B cell (primary cell): ENCODE measurements at regions not wholly inside any gene's neighbourhood (a gene's known extent, or its start where the extent isn't known, plus 50 kb on each side); places are given as distances from the start of the nearest gene placed in this dataset.

Source experiments
- CTCF ChIP-seq: fragments of 200-600 bp; IDR thresholded peaks from one replicate; pipeline ENCODE4 v1.8.0; 2022; ENCODE audit warnings: antibody characterized with exemption, mild to moderate bottlenecking
- EZH2 ChIP-seq: IDR thresholded peaks from 2 replicates; pipeline ENCODE4 v1.6.1; 2012; ENCODE audit warnings: borderline replicate concordance, low read depth, mild to moderate bottlenecking, moderate library complexity, low read length; ENCODE audit not compliant: insufficient read depth, poor library complexity, severe bottlenecking

DNA sequence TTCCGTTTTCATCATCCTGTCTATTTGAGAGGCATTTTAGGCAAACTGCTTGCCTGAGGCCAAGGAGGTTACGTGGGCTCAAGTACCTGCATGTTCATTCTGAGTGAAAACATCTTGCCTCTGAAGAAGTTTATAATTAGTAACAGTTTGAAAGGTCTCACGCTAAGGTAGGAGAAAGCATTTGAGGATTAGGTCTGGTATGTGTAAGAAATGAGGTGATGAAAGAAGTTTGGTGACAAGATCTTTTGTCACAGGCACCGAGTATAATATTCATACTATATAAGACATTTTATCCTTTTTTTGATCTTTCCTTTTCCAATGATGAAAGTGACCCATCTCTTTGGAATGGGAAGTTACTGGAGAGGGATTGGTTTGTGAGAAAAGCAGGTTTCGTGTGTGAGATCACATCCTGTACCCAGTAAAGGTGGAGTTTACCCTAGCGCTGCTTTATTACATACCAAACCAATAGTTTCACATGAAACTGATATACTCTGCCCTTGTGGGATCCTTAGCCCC, 98.7 kb upstream of the PDC start:
- TF ChIP-seq CTCF (no peak), EZH2 (no peak)
